Stimulated activated CD4-positive, alpha-beta T cell treated with anti-CD3 and anti-CD28 coated beads, Interleukin-4, amount 100 ng/mL, for 24 hours (primary cell): ENCODE measurements at regions not wholly inside any gene's neighbourhood (a gene's known extent, or its start where the extent isn't known, plus 50 kb on each side); places are given as distances from the start of the nearest gene placed in this dataset.

Experiments
- DNase-seq: peaks from one replicate; pipeline ENCODE4 v3.0.0-alpha.2; 2020

GRCh38 chr13:59476366-59476765 is 687.4 kb downstream of the DIAPH3 start:
- DNase-seq: no peak

- DNase-seq: no peak
Measured at GRCh38 chr13:59477011-59477410, 686.7 kb downstream of the DIAPH3 start.

- DNase-seq: no peak
Measured at GRCh38 chr13:59478908-59479307, 684.8 kb downstream of the DIAPH3 start.

GRCh38 chr13:59479629-59480028 is 684.1 kb downstream of the DIAPH3 start:
- no peak for DNase-seq

- no peak for DNase-seq
Measured at GRCh38 chr13:59480396-59481259, 683.1 kb downstream of the DIAPH3 start.

- no peak for DNase-seq
Measured at GRCh38 chr13:59483501-59484145, 680.1 kb downstream of the DIAPH3 start.

- DNase-seq: no peak
Measured at GRCh38 chr13:59487883-59488282, 675.8 kb downstream of the DIAPH3 start.

GRCh38 chr13:59488436-59488835 is 675.3 kb downstream of the DIAPH3 start:
- DNase-seq: no peak

GRCh38 chr13:59490651-59491050 is 673.1 kb downstream of the DIAPH3 start:
- no peak for DNase-seq

GRCh38 chr13:59492030-59492636 is 671.6 kb downstream of the DIAPH3 start:
- no peak for DNase-seq

- no peak for DNase-seq
Measured at GRCh38 chr13:59493436-59493965, 670.2 kb downstream of the DIAPH3 start.

GRCh38 chr13:59494151-59494550 is 669.6 kb downstream of the DIAPH3 start:
- no peak for DNase-seq

GRCh38 chr13:59494560-59494970 is 669.2 kb downstream of the DIAPH3 start:
- no peak for DNase-seq

- no peak for DNase-seq
Measured at GRCh38 chr13:59495299-59495698, 668.4 kb downstream of the DIAPH3 start.

GRCh38 chr13:59495936-59496512 is 667.7 kb downstream of the DIAPH3 start:
- no peak for DNase-seq

GRCh38 chr13:59497621-59498247 is 666.0 kb downstream of the DIAPH3 start:
- no peak for DNase-seq

- DNase-seq: no peak
Measured at GRCh38 chr13:59501004-59501403, 662.7 kb downstream of the DIAPH3 start.

GRCh38 chr13:59504407-59504806 is 659.3 kb downstream of the DIAPH3 start:
- DNase-seq: no peak

- no peak for DNase-seq
Measured at GRCh38 chr13:59510386-59510785, 653.3 kb downstream of the DIAPH3 start.

- DNase-seq: no peak
Measured at GRCh38 chr13:59513686-59514085, 650.0 kb downstream of the DIAPH3 start.

- no peak for DNase-seq
Measured at GRCh38 chr13:59514316-59514715, 649.4 kb downstream of the DIAPH3 start.

GRCh38 chr13:59519819-59520218 is 643.9 kb downstream of the DIAPH3 start:
- DNase-seq: no peak

- DNase-seq: no peak
Measured at GRCh38 chr13:59521549-59521948, 642.2 kb downstream of the DIAPH3 start.
